ENCODE measurements at regions not wholly inside any gene's neighbourhood (a gene's known extent, or its start where the extent isn't known, plus 50 kb on each side); places are given as distances from the start of the nearest gene placed in this dataset.

GRCh38 chr3:117669774-117670173 lies 960.2 kb downstream of the TUSC7 start:
- Histone ChIP-seq H3K36me3 (ENCODE audit: control insufficient read depth in 1 of 2, insufficient read depth in 2 of 2, low read length in 2 of 2) (no peaks in the 10 kb centered on the region), H4K12ac (ENCODE audit: low read depth, low read length) (no peak overlapping the region), H3K79me2 (ENCODE audit: control insufficient read depth, insufficient read depth, low read length, poor library complexity) (no peaks in the 10 kb centered on the region), H3K9me3 (ENCODE audit: insufficient read depth, low read depth, low read length) (no peaks in the 10 kb centered on the region), H3K9ac (ENCODE audit: low read length) (no peak overlapping the region), H3K14ac (ENCODE audit: low read length) (no peak overlapping the region), H3K18ac (ENCODE audit: low read length) (no peak overlapping the region), H2AFZ (ENCODE audit: insufficient read depth, low read length, poor library complexity) (no peak overlapping the region), H2BK12ac (ENCODE audit: low read length) (no peak overlapping the region), H3K23ac (ENCODE audit: low read length) (no peak overlapping the region), H3K4me3 (ENCODE audit: low read depth, low read length) (no peak overlapping the region), H2AK5ac (ENCODE audit: low read length) (no peak overlapping the region), H4K91ac (ENCODE audit: low read depth, low read length) (no peak overlapping the region), H3K4me1 (ENCODE audit: control insufficient read depth in 1 of 2, insufficient read depth in 2 of 2, low read length in 2 of 2) (peaks cover 4 to 7% of the 10 kb centered on the region in 2 experiments), H2BK120ac (ENCODE audit: insufficient read depth, low read length, poor library complexity) (no peak overlapping the region), H2BK5ac (ENCODE audit: low read depth, low read length, poor library complexity) (no peak overlapping the region), H3K4ac (ENCODE audit: low read depth, low read length) (no peak overlapping the region), H4K8ac (ENCODE audit: low read depth, low read length) (no peak overlapping the region), H3K27ac (ENCODE audit: low read depth, low read length) (no peak overlapping the region), H3K27me3 (ENCODE audit: insufficient read depth, low read length) (no peaks in the 10 kb centered on the region), H3K79me1 (ENCODE audit: low read length) (no peaks in the 10 kb centered on the region), H3K4me2 (ENCODE audit: low read length) (no peak overlapping the region)
- WGBS (ENCODE audit: extremely low coverage, insufficient coverage, insufficient read length): no CpG with 5 or more reads among the region's 4 CpGs
- no peak for DNase-seq

GRCh38 chr3:117671722-117672318 lies 962.2 kb downstream of the TUSC7 start:
- Histone ChIP-seq H3K23ac (ENCODE audit: low read length) (no peak overlapping the region), H3K79me2 (ENCODE audit: control insufficient read depth, insufficient read depth, low read length, poor library complexity) (no peaks in the 10 kb centered on the region), H3K27me3 (ENCODE audit: insufficient read depth, low read length) (no peaks in the 10 kb centered on the region), H3K9ac (ENCODE audit: low read length) (no peak overlapping the region), H3K4ac (ENCODE audit: low read depth, low read length) (no peak overlapping the region), H3K4me1 (ENCODE audit: control insufficient read depth in 1 of 2, insufficient read depth in 2 of 2, low read length in 2 of 2) (peaks cover 4 to 7% of the 10 kb centered on the region in 2 experiments), H2BK120ac (ENCODE audit: insufficient read depth, low read length, poor library complexity) (no peak overlapping the region), H3K14ac (ENCODE audit: low read length) (no peak overlapping the region), H2AK5ac (ENCODE audit: low read length) (no peak overlapping the region), H3K27ac (ENCODE audit: low read depth, low read length) (peak overlapping the region; percentile 70), H4K91ac (ENCODE audit: low read depth, low read length) (no peak overlapping the region), H2BK5ac (ENCODE audit: low read depth, low read length, poor library complexity) (no peak overlapping the region), H3K36me3 (ENCODE audit: control insufficient read depth in 1 of 2, insufficient read depth in 2 of 2, low read length in 2 of 2) (no peaks in the 10 kb centered on the region), H3K79me1 (ENCODE audit: low read length) (no peaks in the 10 kb centered on the region), H3K9me3 (ENCODE audit: insufficient read depth, low read depth, low read length) (no peaks in the 10 kb centered on the region), H4K12ac (ENCODE audit: low read depth, low read length) (no peak overlapping the region), H3K18ac (ENCODE audit: low read length) (no peak overlapping the region), H2BK12ac (ENCODE audit: low read length) (peak overlapping the region; percentile 60), H3K4me3 (ENCODE audit: low read depth, low read length) (no peak overlapping the region), H3K4me2 (ENCODE audit: low read length) (no peak overlapping the region), H2AFZ (ENCODE audit: insufficient read depth, low read length, poor library complexity) (no peak overlapping the region), H4K8ac (ENCODE audit: low read depth, low read length) (no peak overlapping the region)
- no CpG with 5 or more reads among the region's 4 CpGs for WGBS (ENCODE audit: extremely low coverage, insufficient coverage, insufficient read length)
- DNase-seq: no peak

DNA sequence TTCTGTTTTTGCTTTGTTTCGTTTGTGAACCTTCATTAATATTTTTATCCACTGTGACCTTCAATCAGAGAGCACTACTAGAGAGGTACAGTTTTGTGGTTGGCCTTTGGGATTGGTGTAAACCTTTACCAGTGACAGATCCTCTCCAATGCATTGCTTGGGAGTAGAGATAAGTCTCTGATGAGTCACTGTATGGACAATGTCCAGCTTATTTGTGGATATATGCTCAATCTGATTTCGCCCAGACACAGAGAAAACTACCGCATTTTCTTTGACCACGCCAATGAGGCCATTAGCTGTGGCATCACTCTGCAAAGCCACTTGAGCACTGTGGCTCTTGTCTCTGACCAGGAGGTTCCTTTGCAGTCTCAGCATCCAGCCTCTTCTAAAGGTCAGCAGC lies 964.7 kb downstream of the TUSC7 start:
- H4K12ac ChIP-seq (ENCODE audit: low read depth, low read length): no peak overlapping the region
- no peak overlapping the region for H3K18ac ChIP-seq (ENCODE audit: low read length)
- no peak overlapping the region for H2BK5ac ChIP-seq (ENCODE audit: low read depth, low read length, poor library complexity)
- H3K9ac ChIP-seq (ENCODE audit: low read length): no peak overlapping the region
- no CpG with 5 or more reads among the region's 4 CpGs for WGBS (ENCODE audit: extremely low coverage, insufficient coverage, insufficient read length)
- no peak overlapping the region for H4K91ac ChIP-seq (ENCODE audit: low read depth, low read length)
- no peak overlapping the region for H2BK120ac ChIP-seq (ENCODE audit: insufficient read depth, low read length, poor library complexity)
- no peaks in the 10 kb centered on the region for H3K79me1 ChIP-seq (ENCODE audit: low read length)
- DNase-seq: no peak
- no peaks in the 10 kb centered on the region for H3K9me3 ChIP-seq (ENCODE audit: insufficient read depth, low read depth, low read length)
- no peaks in the 10 kb centered on the region for H3K36me3 ChIP-seq (ENCODE audit: control insufficient read depth in 1 of 2, insufficient read depth in 2 of 2, low read length in 2 of 2)
- H3K4me1 ChIP-seq (ENCODE audit: control insufficient read depth in 1 of 2, insufficient read depth in 2 of 2, low read length in 2 of 2): peaks cover 4 to 6% of the 10 kb centered on the region in 2 experiments
- H2AFZ ChIP-seq (ENCODE audit: insufficient read depth, low read length, poor library complexity): no peak overlapping the region
- H2BK12ac ChIP-seq (ENCODE audit: low read length): no peak overlapping the region
- H4K8ac ChIP-seq (ENCODE audit: low read depth, low read length): no peak overlapping the region
- H3K4me2 ChIP-seq (ENCODE audit: low read length): no peak overlapping the region
- no peak overlapping the region for H3K4ac ChIP-seq (ENCODE audit: low read depth, low read length)
- H3K14ac ChIP-seq (ENCODE audit: low read length): no peak overlapping the region
- no peak overlapping the region for H3K23ac ChIP-seq (ENCODE audit: low read length)
- no peak overlapping the region for H2AK5ac ChIP-seq (ENCODE audit: low read length)
- H3K27me3 ChIP-seq (ENCODE audit: insufficient read depth, low read length): no peaks in the 10 kb centered on the region
- no peak overlapping the region for H3K27ac ChIP-seq (ENCODE audit: low read depth, low read length)
- no peaks in the 10 kb centered on the region for H3K79me2 ChIP-seq (ENCODE audit: control insufficient read depth, insufficient read depth, low read length, poor library complexity)
- no peak overlapping the region for H3K4me3 ChIP-seq (ENCODE audit: low read depth, low read length)

DNA sequence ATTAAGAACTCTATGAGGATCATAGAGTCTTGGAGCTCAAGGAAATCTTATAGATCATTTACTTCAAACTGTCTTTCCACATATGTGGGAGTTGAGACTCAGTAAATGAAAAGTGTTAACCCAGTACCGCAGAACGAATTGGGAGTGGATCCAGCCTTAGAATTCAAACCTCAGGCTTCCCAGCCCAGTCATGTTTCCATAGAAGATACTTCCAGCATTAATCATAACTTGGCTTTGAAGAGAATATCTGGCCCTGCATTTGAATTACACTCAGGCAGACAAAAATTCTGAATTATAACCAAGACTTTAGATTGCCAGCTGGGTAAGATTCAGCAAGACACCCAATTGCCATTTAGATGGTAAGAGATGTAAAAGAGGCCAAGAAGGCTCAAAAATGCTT lies 972.0 kb downstream of the TUSC7 start:
- no peak overlapping the region for H2BK12ac ChIP-seq (ENCODE audit: low read length)
- H2BK120ac ChIP-seq (ENCODE audit: insufficient read depth, low read length, poor library complexity): no peak overlapping the region
- H3K27me3 ChIP-seq (ENCODE audit: insufficient read depth, low read length): no peaks in the 10 kb centered on the region
- no peak for DNase-seq
- H4K91ac ChIP-seq (ENCODE audit: low read depth, low read length): no peak overlapping the region
- H3K4me3 ChIP-seq (ENCODE audit: low read depth, low read length): no peak overlapping the region
- no peaks in the 10 kb centered on the region for H3K4me1 ChIP-seq (ENCODE audit: control insufficient read depth in 1 of 2, insufficient read depth in 2 of 2, low read length in 2 of 2)
- no peak overlapping the region for H2BK5ac ChIP-seq (ENCODE audit: low read depth, low read length, poor library complexity)
- no peak overlapping the region for H3K4me2 ChIP-seq (ENCODE audit: low read length)
- no peak overlapping the region for H3K4ac ChIP-seq (ENCODE audit: low read depth, low read length)
- no CpG with 5 or more reads among the region's 2 CpGs for WGBS (ENCODE audit: extremely low coverage, insufficient coverage, insufficient read length)
- H3K36me3 ChIP-seq (ENCODE audit: control insufficient read depth in 1 of 2, insufficient read depth in 2 of 2, low read length in 2 of 2): no peaks in the 10 kb centered on the region
- H2AK5ac ChIP-seq (ENCODE audit: low read length): no peak overlapping the region
- H3K18ac ChIP-seq (ENCODE audit: low read length): no peak overlapping the region
- H3K27ac ChIP-seq (ENCODE audit: low read depth, low read length): no peak overlapping the region
- no peak overlapping the region for H4K8ac ChIP-seq (ENCODE audit: low read depth, low read length)
- no peak overlapping the region for H3K9ac ChIP-seq (ENCODE audit: low read length)
- H3K79me1 ChIP-seq (ENCODE audit: low read length): no peaks in the 10 kb centered on the region
- no peaks in the 10 kb centered on the region for H3K79me2 ChIP-seq (ENCODE audit: control insufficient read depth, insufficient read depth, low read length, poor library complexity)
- no peak overlapping the region for H3K23ac ChIP-seq (ENCODE audit: low read length)
- H2AFZ ChIP-seq (ENCODE audit: insufficient read depth, low read length, poor library complexity): no peak overlapping the region
- H4K12ac ChIP-seq (ENCODE audit: low read depth, low read length): no peak overlapping the region
- no peaks in the 10 kb centered on the region for H3K9me3 ChIP-seq (ENCODE audit: insufficient read depth, low read depth, low read length)
- H3K14ac ChIP-seq (ENCODE audit: low read length): no peak overlapping the region

All from trophoblast cell (in vitro differentiated cells and primary cell).